Hematopoietic multipotent progenitor cell treated with erythropoietin and hydrocortisone succinate and interleukin-3 and kit ligand, for 15 days (in vitro differentiated cells): ENCODE measurements at regions not wholly inside any gene's neighbourhood (a gene's known extent, or its start where the extent isn't known, plus 50 kb on each side); places are given as distances from the start of the nearest gene placed in this dataset.

Experiments used
- DNase-seq: peaks from one replicate; pipeline ENCODE4 v3.0.0-alpha.2; 2015; ENCODE audit warnings: low spot score

GRCh38 chr7:35339811-35340210, 85.9 kb upstream of the TBX20 start:
- no peak for DNase-seq

- DNase-seq: no peak
Observed at GRCh38 chr7:35336444-35336843, 82.5 kb upstream of the TBX20 start.

- DNase-seq: no peak
Observed at GRCh38 chr7:35334506-35334905, 80.6 kb upstream of the TBX20 start.

- DNase-seq: no peak
Observed at GRCh38 chr7:35333265-35333664, 79.4 kb upstream of the TBX20 start.

GRCh38 chr7:35331730-35332678, 78.1 kb upstream of the TBX20 start:
- DNase-seq: no peak

- DNase-seq: no peak
Observed at GRCh38 chr7:35329026-35329425, 75.1 kb upstream of the TBX20 start.

- DNase-seq: no peak
Observed at GRCh38 chr7:35319606-35320005, 65.7 kb upstream of the TBX20 start.

GRCh38 chr7:35316549-35316948, 62.6 kb upstream of the TBX20 start:
- DNase-seq: no peak

- no peak for DNase-seq
Observed at GRCh38 chr7:35315517-35315916, 61.6 kb upstream of the TBX20 start.

GRCh38 chr7:35314354-35314753, 60.5 kb upstream of the TBX20 start:
- DNase-seq: no peak

- no peak for DNase-seq
Observed at GRCh38 chr7:35313575-35313974, 59.7 kb upstream of the TBX20 start.
